ENCODE measurements at regions not wholly inside any gene's neighbourhood (a gene's known extent, or its start where the extent isn't known, plus 50 kb on each side); places are given as distances from the start of the nearest gene placed in this dataset.

DNA sequence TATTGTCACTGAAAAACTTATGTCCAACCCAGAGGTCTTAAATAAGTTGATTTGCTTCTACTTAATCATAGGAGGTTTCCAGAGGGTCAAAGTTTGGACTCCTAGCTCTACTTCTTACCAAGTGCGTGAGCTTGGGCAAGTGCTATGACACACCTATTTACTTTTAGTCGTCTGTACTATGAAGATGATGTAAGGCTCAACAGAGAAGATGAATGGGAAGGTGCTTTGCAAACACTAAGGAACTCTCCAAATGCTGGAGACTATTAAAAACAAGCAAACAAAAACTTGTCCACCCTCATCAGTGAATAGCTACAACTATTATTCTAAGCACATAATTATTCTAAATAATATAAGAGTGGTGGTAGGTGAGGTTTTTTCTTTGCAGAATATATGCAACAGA lies 232.3 kb upstream of the USP24 start:
- CTCF ChIA-PET = interaction anchor here (0.8 kb wide), 1 partner anchor 19 kb away, joined by 3 read pairs; no protein-coding TSS in a partner anchor
- Mint-ChIP-seq H3K4me1 (ENCODE audit: low read depth, unreplicated experiment) (peaks cover 9% of the 10 kb centered on the region), H3K4me3 (ENCODE audit: low read depth, unreplicated experiment) (no peak overlapping the region), H3K36me3 (ENCODE audit: insufficient read depth, unreplicated experiment) (no peaks in the 10 kb centered on the region), H3K27me3 (ENCODE audit: unreplicated experiment) (no peaks in the 10 kb centered on the region), H3K27ac (ENCODE audit: unreplicated experiment) (no peak overlapping the region), H3K9me3 (ENCODE audit: low read depth, unreplicated experiment) (no peaks in the 10 kb centered on the region)
- intact Hi-C loops (cut with micrococcal nuclease; ENCODE audit: unreplicated experiment) = no loop called here
- DNase-seq = no peak
- BruUV-seq (replicated peaks) = no TSS peak
- TF ChIP-seq, protein P1, sequence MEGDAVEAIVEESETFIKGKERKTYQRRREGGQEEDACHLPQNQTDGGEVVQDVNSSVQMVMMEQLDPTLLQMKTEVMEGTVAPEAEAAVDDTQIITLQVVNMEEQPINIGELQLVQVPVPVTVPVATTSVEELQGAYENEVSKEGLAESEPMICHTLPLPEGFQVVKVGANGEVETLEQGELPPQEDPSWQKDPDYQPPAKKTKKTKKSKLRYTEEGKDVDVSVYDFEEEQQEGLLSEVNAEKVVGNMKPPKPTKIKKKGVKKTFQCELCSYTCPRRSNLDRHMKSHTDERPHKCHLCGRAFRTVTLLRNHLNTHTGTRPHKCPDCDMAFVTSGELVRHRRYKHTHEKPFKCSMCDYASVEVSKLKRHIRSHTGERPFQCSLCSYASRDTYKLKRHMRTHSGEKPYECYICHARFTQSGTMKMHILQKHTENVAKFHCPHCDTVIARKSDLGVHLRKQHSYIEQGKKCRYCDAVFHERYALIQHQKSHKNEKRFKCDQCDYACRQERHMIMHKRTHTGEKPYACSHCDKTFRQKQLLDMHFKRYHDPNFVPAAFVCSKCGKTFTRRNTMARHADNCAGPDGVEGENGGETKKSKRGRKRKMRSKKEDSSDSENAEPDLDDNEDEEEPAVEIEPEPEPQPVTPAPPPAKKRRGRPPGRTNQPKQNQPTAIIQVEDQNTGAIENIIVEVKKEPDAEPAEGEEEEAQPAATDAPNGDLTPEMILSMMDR (IDR thresholded peaks at IDR 0.05; ENCODE audit: unreplicated experiment) = no peak

DNA sequence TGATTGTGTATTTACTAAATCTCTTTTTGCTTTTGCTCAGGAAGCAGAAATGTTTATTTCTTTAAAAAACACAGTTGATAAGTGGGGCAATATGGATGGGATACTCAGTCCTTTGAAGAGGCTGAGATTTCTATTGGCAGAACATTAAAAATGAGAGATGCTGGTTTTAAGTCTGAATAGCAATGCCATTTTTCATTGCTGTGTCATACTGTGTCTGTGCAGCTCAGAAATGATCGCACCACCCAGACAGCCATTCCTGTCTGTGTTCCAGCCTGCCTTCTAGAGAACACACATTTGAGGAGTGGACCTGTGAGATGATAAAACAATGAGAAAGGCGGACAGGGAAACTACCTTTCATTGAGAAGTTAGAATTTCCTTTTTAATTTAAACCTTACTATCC lies 231.2 kb upstream of the USP24 start:
- Mint-ChIP-seq H3K27ac (ENCODE audit: unreplicated experiment) (no peak overlapping the region), H3K9me3 (ENCODE audit: low read depth, unreplicated experiment) (no peaks in the 10 kb centered on the region), H3K36me3 (ENCODE audit: insufficient read depth, unreplicated experiment) (no peaks in the 10 kb centered on the region), H3K4me3 (ENCODE audit: low read depth, unreplicated experiment) (no peak overlapping the region), H3K4me1 (ENCODE audit: low read depth, unreplicated experiment) (peaks cover 9% of the 10 kb centered on the region), H3K27me3 (ENCODE audit: unreplicated experiment) (no peaks in the 10 kb centered on the region)
- CTCF ChIA-PET = no interaction called here
- TF ChIP-seq, protein P1 (IDR thresholded peaks at IDR 0.05; ENCODE audit: unreplicated experiment) = no peak
- intact Hi-C loops (cut with micrococcal nuclease; ENCODE audit: unreplicated experiment) = no loop called here
- no TSS peak for BruUV-seq (replicated peaks)
- no peak for DNase-seq

DNA sequence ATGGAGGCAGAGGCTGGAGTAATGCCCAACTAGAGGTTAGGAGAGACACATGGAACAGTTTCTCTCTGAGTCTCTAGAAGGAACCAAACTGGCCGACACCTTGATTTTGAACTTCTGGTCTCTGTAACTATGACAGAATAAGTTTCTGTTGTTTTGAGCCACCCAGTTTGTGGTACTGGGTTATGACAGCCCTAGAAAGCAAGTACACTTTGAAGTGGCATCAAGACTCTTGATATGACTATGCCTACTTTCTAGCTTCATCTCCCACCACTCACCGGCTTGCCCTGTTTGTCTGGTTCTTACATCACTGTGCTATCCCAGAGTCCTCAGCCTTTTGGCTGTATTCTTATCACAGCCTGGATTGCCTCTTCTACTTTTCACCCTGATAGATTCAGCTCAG lies 230.3 kb upstream of the USP24 start:
- H3K9me3 Mint-ChIP-seq (ENCODE audit: low read depth, unreplicated experiment) = no peaks in the 10 kb centered on the region
- BruUV-seq (replicated peaks) = no TSS peak
- TF ChIP-seq, protein P1 (IDR thresholded peaks at IDR 0.05; ENCODE audit: unreplicated experiment) = no peak
- no peak overlapping the region for H3K27ac Mint-ChIP-seq (ENCODE audit: unreplicated experiment)
- CTCF ChIA-PET = no interaction called here
- H3K27me3 Mint-ChIP-seq (ENCODE audit: unreplicated experiment) = no peaks in the 10 kb centered on the region
- intact Hi-C loops (cut with micrococcal nuclease; ENCODE audit: unreplicated experiment) = no loop called here
- H3K4me1 Mint-ChIP-seq (ENCODE audit: low read depth, unreplicated experiment) = peaks cover 9% of the 10 kb centered on the region
- H3K4me3 Mint-ChIP-seq (ENCODE audit: low read depth, unreplicated experiment) = no peak overlapping the region
- DNase-seq = no peak
- no peaks in the 10 kb centered on the region for H3K36me3 Mint-ChIP-seq (ENCODE audit: insufficient read depth, unreplicated experiment)

GRCh38 chr1:55444667-55445066 lies 229.5 kb upstream of the USP24 start:
- Mint-ChIP-seq H3K27me3 (ENCODE audit: unreplicated experiment) (no peaks in the 10 kb centered on the region), H3K4me1 (ENCODE audit: low read depth, unreplicated experiment) (peaks cover 9% of the 10 kb centered on the region), H3K9me3 (ENCODE audit: low read depth, unreplicated experiment) (no peaks in the 10 kb centered on the region), H3K4me3 (ENCODE audit: low read depth, unreplicated experiment) (no peak overlapping the region), H3K27ac (ENCODE audit: unreplicated experiment) (no peak overlapping the region), H3K36me3 (ENCODE audit: insufficient read depth, unreplicated experiment) (no peaks in the 10 kb centered on the region)
- TF ChIP-seq, protein P1 (IDR thresholded peaks at IDR 0.05; ENCODE audit: unreplicated experiment) = no peak
- no peak for DNase-seq
- intact Hi-C loops (cut with micrococcal nuclease; ENCODE audit: unreplicated experiment) = no loop called here
- BruUV-seq (replicated peaks) = no TSS peak
- CTCF ChIA-PET = no interaction called here

Measured in Calu3 (cell line).